Vagina (tissue), 2 donors: ENCODE measurements at regions not wholly inside any gene's neighbourhood (a gene's known extent, or its start where the extent isn't known, plus 50 kb on each side); places are given as distances from the start of the nearest gene placed in this dataset.

Experiments used
- DNase-seq, 2 donors: peaks; one replicate each; pipeline ENCODE4 v3.0.0-alpha.2; 2017; ENCODE audit errors: extremely low spot score in 2 of 2
- H3K27ac ChIP-seq: fragments of 200-600 bp; sonication (generic); one replicate; pipeline ENCODE4 v1.5.1; 2019
- H3K27me3 ChIP-seq: fragments of 200-600 bp; sonication (generic); one replicate; pipeline ENCODE4 v1.5.1; 2019
- H3K36me3 ChIP-seq, 2 donors: fragments of 200-600 bp; sonication (generic); one replicate each; pipeline ENCODE4 v1.5.1; 2017 to 2019
- H3K4me1 ChIP-seq: fragments of 200-600 bp; sonication (generic); one replicate; pipeline ENCODE4 v1.5.1; 2019
- H3K4me3 ChIP-seq, 2 donors: fragments of 200-600 bp; sonication (generic); 1 replicate in 1 of 2; 2 replicates in 1 of 2; pipeline ENCODE4 v1.5.1; 2016 to 2019
- H3K9me3 ChIP-seq: fragments of 200-600 bp; sonication (generic); one replicate; pipeline ENCODE4 v1.5.1; 2019
- POLR2A ChIP-seq, 2 donors: fragments of 450-650 bp; IDR thresholded peaks; one replicate each; pipeline ENCODE4 v1.6.1; 2017; ENCODE audit warnings: antibody characterized with exemption in 2 of 2, mild to moderate bottlenecking in 2 of 2, moderate library complexity in 2 of 2
- POLR2AphosphoS5 ChIP-seq, 2 donors: sonication (generic); formaldehyde crosslinking; IDR thresholded peaks; one replicate each; pipeline ENCODE4 v1.9.0; 2017; ENCODE audit warnings: antibody characterized with exemption in 2 of 2, mild to moderate bottlenecking in 2 of 2, low read depth in 1 of 2; ENCODE audit not compliant: insufficient read depth in 1 of 2
- intact Hi-C: fragments of 100-400 bp; cut with DNase I; formaldehyde crosslinking; loops from one replicate; pipeline ENCODE4 v1.15.1; 2023
- TF ChIP-seq, protein P1 (sequence below), 3 experiments: fragments of 450-650 bp in 2 of 3; fragments of 200-600 bp in 1 of 3; sonication (generic) in 1 of 3; IDR thresholded peaks; one replicate each; pipeline ENCODE4 v1.5.1; 2017 to 2019; ENCODE audit warnings: antibody characterized with exemption in 3 of 3, mild to moderate bottlenecking in 2 of 3, moderate library complexity in 2 of 3

DNA sequence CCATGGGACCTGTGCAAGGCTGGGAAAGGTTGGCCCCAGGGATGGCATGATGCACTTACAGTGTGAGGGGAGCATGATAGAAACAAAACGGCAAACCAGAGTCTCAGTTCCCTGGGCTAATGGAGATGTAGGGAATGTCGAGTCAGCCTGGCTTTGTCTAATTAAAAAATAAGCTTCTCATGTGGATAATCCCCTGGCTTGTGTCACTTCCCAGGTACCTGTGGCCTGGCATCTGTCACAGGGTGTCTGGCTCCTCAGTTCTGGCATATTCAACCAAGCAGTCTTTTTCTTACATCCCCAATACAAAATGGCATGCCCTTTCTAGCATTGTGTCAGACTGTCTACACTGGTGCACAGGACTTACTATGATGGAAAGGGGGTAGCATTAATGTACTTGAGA, 261.4 kb downstream of the GRIN2B start:
- no peak overlapping the region for H3K4me3 ChIP-seq
- TF ChIP-seq, protein P1, sequence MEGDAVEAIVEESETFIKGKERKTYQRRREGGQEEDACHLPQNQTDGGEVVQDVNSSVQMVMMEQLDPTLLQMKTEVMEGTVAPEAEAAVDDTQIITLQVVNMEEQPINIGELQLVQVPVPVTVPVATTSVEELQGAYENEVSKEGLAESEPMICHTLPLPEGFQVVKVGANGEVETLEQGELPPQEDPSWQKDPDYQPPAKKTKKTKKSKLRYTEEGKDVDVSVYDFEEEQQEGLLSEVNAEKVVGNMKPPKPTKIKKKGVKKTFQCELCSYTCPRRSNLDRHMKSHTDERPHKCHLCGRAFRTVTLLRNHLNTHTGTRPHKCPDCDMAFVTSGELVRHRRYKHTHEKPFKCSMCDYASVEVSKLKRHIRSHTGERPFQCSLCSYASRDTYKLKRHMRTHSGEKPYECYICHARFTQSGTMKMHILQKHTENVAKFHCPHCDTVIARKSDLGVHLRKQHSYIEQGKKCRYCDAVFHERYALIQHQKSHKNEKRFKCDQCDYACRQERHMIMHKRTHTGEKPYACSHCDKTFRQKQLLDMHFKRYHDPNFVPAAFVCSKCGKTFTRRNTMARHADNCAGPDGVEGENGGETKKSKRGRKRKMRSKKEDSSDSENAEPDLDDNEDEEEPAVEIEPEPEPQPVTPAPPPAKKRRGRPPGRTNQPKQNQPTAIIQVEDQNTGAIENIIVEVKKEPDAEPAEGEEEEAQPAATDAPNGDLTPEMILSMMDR (IDR thresholded peaks at IDR 0.05) = no peak
- no peak for TF ChIP-seq POLR2A (IDR thresholded peaks at IDR 0.05)
- no peak for TF ChIP-seq POLR2AphosphoS5 (IDR thresholded peaks at IDR 0.05; ENCODE audit: insufficient read depth in 1 of 2, low read depth in 1 of 2)
- H3K36me3 ChIP-seq = no peaks in the 10 kb centered on the region
- DNase-seq = no peak
- intact Hi-C loops = no loop called here
- no peaks in the 10 kb centered on the region for H3K27me3 ChIP-seq
- no peaks in the 10 kb centered on the region for H3K9me3 ChIP-seq
- no peak overlapping the region for H3K27ac ChIP-seq
- no peaks in the 10 kb centered on the region for H3K4me1 ChIP-seq

- Histone ChIP-seq H3K4me1 (no peaks in the 10 kb centered on the region), H3K9me3 (no peaks in the 10 kb centered on the region), H3K27me3 (no peaks in the 10 kb centered on the region), H3K27ac (no peak overlapping the region), H3K36me3 (no peaks in the 10 kb centered on the region), H3K4me3 (no peak overlapping the region)
- DNase-seq = no peak
- intact Hi-C loops = no loop called here
- TF ChIP-seq POLR2AphosphoS5 (IDR thresholded peaks at IDR 0.05; ENCODE audit: insufficient read depth in 1 of 2, low read depth in 1 of 2) (no peak), POLR2A (IDR thresholded peaks at IDR 0.05) (no peak)
- TF ChIP-seq, protein P1 (IDR thresholded peaks at IDR 0.05) = no peak
These were observed 263.1 kb downstream of the GRIN2B start for GRCh38 chr12:13718271-13718670.

DNA sequence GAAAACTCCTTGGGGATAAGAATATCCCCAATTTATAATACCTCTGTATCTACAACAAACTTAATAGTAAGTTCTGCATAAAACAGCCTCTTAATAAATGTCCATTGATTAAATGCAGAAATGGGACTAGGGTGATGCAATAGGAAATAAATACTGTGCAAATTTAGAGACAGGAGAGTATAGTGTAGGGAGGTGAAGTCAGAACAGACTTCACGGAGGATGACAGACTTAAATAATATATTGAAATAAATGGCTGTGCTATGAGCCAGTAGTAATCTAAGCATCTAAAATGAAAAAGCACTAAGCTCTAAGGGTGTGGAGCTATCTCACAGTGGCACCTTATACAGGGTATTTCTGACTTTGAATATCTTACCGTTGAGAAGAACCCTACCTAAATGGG, 265.3 kb downstream of the GRIN2B start:
- Histone ChIP-seq H3K36me3 (no peaks in the 10 kb centered on the region), H3K27me3 (no peaks in the 10 kb centered on the region), H3K4me1 (no peaks in the 10 kb centered on the region), H3K27ac (no peak overlapping the region), H3K9me3 (no peaks in the 10 kb centered on the region), H3K4me3 (no peak overlapping the region)
- TF ChIP-seq POLR2AphosphoS5 (IDR thresholded peaks at IDR 0.05; ENCODE audit: insufficient read depth in 1 of 2, low read depth in 1 of 2) = no peak
- TF ChIP-seq, protein P1 (IDR thresholded peaks at IDR 0.05) = no peak
- no peak for TF ChIP-seq POLR2A (IDR thresholded peaks at IDR 0.05)
- intact Hi-C loops = no loop called here
- DNase-seq = no peak

- no peak for DNase-seq
- no peak for TF ChIP-seq POLR2A (IDR thresholded peaks at IDR 0.05)
- no peak for TF ChIP-seq POLR2AphosphoS5 (IDR thresholded peaks at IDR 0.05; ENCODE audit: insufficient read depth in 1 of 2, low read depth in 1 of 2)
- TF ChIP-seq, protein P1 (IDR thresholded peaks at IDR 0.05) = no peak
- Histone ChIP-seq H3K36me3 (no peaks in the 10 kb centered on the region), H3K27me3 (no peaks in the 10 kb centered on the region), H3K4me3 (no peak overlapping the region), H3K27ac (no peak overlapping the region), H3K9me3 (no peaks in the 10 kb centered on the region), H3K4me1 (no peaks in the 10 kb centered on the region)
- intact Hi-C loops = no loop called here
These were observed 267.6 kb downstream of the GRIN2B start for GRCh38 chr12:13713556-13714410.

DNA sequence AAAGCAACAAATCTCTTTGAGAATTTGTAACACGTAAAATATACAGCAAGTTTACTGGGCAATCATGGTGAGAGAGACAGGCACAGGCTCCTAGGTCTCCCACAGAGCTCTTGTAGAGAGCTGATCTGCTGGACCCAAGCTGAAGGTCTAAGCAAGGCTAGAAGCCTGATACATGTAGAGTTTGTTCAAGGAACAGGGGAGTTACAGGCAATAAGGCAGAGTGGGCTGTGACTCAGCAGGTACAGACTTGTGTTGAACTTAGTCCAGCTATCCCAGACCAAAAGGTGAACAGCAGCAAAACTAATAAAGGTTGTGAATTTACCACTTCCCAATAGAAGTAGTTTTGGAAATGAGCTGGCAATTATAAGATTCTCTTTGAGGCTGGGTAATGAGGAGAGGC, 273.6 kb downstream of the GRIN2B start:
- H3K27me3 ChIP-seq = no peaks in the 10 kb centered on the region
- TF ChIP-seq, protein P1 (IDR thresholded peaks at IDR 0.05) = no peak
- TF ChIP-seq POLR2A (IDR thresholded peaks at IDR 0.05) = no peak
- TF ChIP-seq POLR2AphosphoS5 (IDR thresholded peaks at IDR 0.05; ENCODE audit: insufficient read depth in 1 of 2, low read depth in 1 of 2) = no peak
- H3K36me3 ChIP-seq = no peaks in the 10 kb centered on the region
- H3K4me3 ChIP-seq = no peak overlapping the region
- no peaks in the 10 kb centered on the region for H3K9me3 ChIP-seq
- intact Hi-C loops = no loop called here
- H3K4me1 ChIP-seq = no peaks in the 10 kb centered on the region
- H3K27ac ChIP-seq = no peak overlapping the region
- no peak for DNase-seq
